ENCODE measurements at regions not wholly inside any gene's neighbourhood (a gene's known extent, or its start where the extent isn't known, plus 50 kb on each side); places are given as distances from the start of the nearest gene placed in this dataset.

- TF ChIP-seq CTCF (IDR thresholded peaks at IDR 0.05): no peak
- TF ChIP-seq POLR2A (IDR thresholded peaks at IDR 0.05): no peak
Measured at GRCh38 chr2:37788602-37789209, 117.3 kb upstream of the CDC42EP3 start.

Measured in ovary (tissue), 3 donors.